RPMI8226 (cell line): ENCODE measurements at regions not wholly inside any gene's neighbourhood (a gene's known extent, or its start where the extent isn't known, plus 50 kb on each side); places are given as distances from the start of the nearest gene placed in this dataset.

Experiments
- DNase-seq: peaks from one replicate; pipeline ENCODE4 v3.0.0-alpha.2; 2015

DNA sequence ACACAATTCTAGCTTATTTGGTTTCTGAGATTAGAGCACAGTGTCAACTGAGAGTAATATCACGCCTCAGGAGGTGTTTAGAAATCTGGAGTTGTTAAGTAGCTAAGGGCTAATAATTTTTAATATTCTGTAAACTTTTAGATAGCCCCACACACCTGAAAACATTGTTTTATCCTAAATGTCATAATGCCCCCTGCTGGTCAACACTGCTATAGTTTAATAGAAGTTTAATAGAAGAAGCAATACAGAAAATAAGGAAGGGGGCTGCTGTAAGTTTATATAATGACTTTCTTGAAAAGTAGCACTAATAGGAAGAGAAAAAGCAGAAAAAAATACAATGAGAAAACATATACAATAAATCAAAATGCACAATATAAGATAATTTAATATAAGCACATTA is 516.4 kb upstream of the PCDH11Y start:
- DNase-seq, result peak; percentile 9
